WI38 (cell line): ENCODE measurements at regions not wholly inside any gene's neighbourhood (a gene's known extent, or its start where the extent isn't known, plus 50 kb on each side); places are given as distances from the start of the nearest gene placed in this dataset.

Source experiments
- H3K4me3 ChIP-seq: 2 replicates; pipeline ENCODE4 v1.5.1; 2011; ENCODE audit warnings: low read depth, mild to moderate bottlenecking, control low read depth, low read length
- TF ChIP-seq, protein P1 (sequence below): IDR thresholded peaks from 2 replicates; pipeline ENCODE4 v1.5.1; 2012; ENCODE audit warnings: low read depth, mild to moderate bottlenecking, control low read depth, low read length

DNA sequence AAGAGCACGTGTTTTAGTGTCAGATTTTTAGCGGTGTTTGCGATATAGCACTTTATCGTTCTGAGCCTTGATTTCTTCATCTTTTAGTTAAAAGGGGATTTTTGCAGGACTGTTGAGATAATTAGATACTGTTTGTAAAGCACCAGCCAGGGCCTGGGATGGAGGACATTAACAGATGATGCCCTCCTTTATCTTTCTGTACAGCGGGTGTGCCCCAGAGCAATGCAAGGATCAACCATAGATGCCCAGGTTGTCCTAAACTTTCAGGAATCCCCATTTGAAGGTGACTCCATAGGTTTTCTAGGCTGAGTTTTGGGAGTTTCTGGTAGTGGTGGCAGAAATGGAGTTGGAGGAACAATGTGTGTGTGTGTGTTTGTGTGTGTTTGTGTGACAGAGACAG is 97.0 kb upstream of the SPRED2 start:
- H3K4me3 ChIP-seq, result no peak overlapping the region
- TF ChIP-seq, protein P1, sequence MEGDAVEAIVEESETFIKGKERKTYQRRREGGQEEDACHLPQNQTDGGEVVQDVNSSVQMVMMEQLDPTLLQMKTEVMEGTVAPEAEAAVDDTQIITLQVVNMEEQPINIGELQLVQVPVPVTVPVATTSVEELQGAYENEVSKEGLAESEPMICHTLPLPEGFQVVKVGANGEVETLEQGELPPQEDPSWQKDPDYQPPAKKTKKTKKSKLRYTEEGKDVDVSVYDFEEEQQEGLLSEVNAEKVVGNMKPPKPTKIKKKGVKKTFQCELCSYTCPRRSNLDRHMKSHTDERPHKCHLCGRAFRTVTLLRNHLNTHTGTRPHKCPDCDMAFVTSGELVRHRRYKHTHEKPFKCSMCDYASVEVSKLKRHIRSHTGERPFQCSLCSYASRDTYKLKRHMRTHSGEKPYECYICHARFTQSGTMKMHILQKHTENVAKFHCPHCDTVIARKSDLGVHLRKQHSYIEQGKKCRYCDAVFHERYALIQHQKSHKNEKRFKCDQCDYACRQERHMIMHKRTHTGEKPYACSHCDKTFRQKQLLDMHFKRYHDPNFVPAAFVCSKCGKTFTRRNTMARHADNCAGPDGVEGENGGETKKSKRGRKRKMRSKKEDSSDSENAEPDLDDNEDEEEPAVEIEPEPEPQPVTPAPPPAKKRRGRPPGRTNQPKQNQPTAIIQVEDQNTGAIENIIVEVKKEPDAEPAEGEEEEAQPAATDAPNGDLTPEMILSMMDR, result no peak

DNA sequence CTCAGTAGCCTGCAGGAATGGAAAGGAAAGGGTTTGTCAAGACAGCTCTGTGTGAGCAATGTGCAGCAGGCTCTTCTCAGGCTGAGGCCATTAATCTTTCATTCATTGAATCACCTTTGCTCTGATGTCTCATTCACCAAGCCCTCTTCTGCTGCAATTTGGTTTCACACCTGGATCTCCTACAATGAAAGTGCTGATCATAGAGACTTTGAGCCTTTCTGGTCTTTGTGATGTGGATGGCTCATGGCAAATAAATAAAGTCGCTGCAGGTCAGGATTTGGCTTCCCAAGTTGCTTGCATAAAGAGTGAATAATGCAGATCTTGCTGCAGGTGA is 95.8 kb upstream of the SPRED2 start:
- TF ChIP-seq, protein P1, result no peak
- no peak overlapping the region for H3K4me3 ChIP-seq

DNA sequence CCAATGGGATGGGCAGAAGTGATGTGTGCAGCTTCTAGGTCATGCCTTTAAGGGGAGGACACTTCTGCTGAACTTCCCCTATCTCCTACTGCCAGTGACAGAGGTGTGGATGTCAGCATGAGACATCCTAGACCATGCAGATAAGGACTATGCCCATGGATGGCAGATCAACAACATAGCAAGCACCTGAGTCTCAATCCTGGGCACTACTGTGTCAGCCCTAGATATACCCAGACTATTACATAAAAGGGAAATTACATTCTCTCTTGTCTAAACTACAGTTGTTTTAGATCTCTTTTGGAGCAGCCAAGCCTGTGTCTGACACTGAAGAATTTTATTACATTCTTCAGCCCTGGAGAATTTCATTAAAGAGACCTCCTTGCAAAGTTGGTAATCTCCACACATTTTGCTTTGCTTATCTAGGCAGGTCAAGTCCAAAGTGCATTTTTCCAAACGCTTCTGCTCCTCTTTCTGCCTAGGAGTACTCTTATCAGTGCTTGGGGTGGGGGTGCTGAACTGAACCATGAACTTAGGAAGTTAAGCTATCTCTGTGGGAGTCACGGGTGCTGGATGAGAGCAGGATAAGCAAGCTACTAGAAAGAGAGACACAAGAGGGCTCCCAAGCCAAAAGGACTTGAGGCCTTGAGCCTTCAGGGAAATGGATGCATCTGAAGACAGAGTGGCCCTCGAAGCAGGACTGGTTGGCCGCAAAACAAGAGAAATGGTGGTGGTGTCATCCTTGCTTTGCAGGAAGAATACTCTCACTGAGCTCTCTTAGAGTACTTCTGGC is 95.2 kb upstream of the SPRED2 start:
- no peak overlapping the region for H3K4me3 ChIP-seq
- TF ChIP-seq, protein P1, result no peak

DNA sequence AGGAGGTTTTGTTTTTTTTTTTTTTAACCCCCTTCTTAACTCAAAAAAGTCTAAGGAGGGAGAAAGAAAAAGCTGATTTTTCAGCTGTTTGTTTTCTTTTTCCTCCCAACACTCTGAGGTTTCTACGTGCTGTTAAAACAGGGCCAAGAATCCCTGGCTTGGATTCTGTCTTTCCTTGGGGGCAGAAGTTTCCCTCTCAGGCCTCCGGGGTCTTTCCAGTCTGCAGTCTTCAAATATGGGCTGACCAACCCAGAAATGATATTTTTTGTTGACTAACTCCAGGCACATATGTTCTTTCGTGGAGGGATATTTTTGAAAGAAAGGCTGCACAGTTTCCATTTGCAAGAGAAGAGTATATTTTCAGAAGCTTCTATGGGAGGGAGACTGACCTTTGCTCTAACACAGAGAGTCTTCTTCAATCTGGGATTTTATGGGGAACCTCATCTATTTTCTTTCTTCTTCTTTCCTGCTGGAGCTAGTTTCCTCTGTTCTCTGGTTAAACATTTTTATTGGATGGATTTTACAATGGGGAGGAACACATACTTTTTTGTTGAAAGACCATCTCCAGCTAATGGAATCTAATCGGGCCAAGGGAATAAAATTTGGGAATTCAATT is 93.3 kb upstream of the SPRED2 start:
- no peak overlapping the region for H3K4me3 ChIP-seq
- TF ChIP-seq, protein P1, result no peak

DNA sequence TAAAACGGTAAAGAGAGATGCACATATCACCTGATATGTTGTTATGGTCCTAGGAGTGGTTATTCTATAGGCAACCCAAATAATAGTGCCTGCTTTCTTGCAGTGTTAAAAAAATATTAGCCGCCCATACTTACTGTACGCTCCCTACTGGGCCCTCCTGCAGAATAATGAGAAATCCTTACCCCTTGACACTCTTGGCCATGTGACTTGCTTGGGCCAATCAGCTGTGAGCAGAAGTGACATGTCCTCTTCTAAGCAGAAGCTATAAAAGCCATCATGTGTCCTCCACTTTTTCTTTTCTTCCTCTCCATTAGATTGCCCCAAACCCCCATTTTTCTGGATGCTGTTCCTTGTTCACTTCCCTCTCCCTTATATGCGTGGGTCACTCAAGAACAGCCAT is 90.5 kb upstream of the SPRED2 start:
- TF ChIP-seq, protein P1, result no peak
- H3K4me3 ChIP-seq, result no peak overlapping the region

DNA sequence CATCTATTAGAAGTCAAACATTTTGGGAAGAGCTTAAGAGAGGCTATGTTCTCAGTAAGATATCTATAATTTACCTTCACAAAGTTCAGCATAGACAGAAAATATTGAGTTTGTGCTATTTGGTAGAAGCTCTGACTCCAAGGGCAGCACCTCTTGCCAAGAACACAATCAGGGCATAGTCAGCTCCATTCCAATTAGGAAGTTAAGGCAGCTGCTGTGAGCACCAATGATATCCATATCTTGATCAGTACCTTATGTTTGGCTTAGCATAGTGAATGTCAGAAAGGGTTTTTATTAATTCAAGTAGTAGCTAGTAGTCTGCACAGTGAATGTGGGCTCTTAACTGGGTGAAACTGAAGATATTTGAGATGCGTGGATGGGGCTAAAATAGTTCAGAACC is 86.4 kb upstream of the SPRED2 start:
- TF ChIP-seq, protein P1, result no peak
- no peak overlapping the region for H3K4me3 ChIP-seq

DNA sequence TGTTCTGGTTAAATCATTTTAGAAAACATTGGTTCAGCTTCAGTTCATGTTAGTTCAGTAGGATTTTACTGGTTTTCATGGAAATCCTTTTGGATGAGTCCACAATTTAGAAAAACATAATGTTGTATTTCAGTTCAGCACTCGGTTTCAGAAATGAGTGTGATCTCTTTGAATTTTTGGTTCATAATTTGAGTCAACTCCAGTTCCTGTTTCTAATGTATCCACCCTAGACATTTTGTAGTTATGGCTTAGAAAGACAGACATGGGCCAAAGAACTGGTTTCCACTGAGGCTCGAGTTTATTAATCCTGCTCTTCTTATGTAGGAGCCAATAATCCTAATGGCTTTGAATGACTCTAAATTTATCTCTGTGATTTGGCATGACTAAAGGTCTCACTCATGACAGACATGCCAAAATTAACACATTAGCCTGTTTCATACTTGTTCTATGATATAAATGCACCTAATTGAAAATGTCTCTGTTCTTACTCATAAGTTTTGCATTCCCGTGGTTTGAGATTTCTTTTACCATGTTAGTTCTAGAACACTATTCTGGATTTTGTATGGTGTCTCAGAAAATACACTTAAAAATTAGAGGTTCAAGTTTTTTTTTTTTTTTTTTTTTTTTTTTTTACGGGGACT is 82.3 kb upstream of the SPRED2 start:
- TF ChIP-seq, protein P1, result no peak
- no peak overlapping the region for H3K4me3 ChIP-seq
